H1 (cell line): ENCODE measurements at regions not wholly inside any gene's neighbourhood (a gene's known extent, or its start where the extent isn't known, plus 50 kb on each side); places are given as distances from the start of the nearest gene placed in this dataset.

ENCODE experiments used
- CBX8 ChIP-seq: fragments of 300-800, 300-1000 bp; sonication (generic); IDR thresholded peaks from 2 replicates; pipeline ENCODE4 v1.7.1; 2016; ENCODE audit warnings: low read depth, low read length, borderline replicate concordance
- EGR1 ChIP-seq: IDR thresholded peaks from 2 replicates; pipeline ENCODE4 v1.6.1; 2011; ENCODE audit warnings: low read depth, low read length, borderline replicate concordance
- EZH2 ChIP-seq: fragments of 200-600 bp; sonication (generic); IDR thresholded peaks from 2 replicates; pipeline ENCODE4 v1.7.1; 2012; ENCODE audit warnings: low read depth, mild to moderate bottlenecking, moderate library complexity, low read length, inconsistent platforms; ENCODE audit not compliant: severe bottlenecking
- JUND ChIP-seq: IDR thresholded peaks from 2 replicates; pipeline ENCODE4 v1.6.1; 2011; ENCODE audit warnings: mild to moderate bottlenecking, improper control_type of control experiment, low read length
- KDM1A ChIP-seq: fragments of 200-600, 300-600 bp; sonication (generic); IDR thresholded peaks from 2 replicates; pipeline ENCODE4 v1.7.1; 2016; ENCODE audit warnings: mild to moderate bottlenecking, low read length, borderline replicate concordance
- POLR2A ChIP-seq, 2 experiments: IDR thresholded peaks; 1 replicate in 1 of 2; 2 replicates in 1 of 2; pipeline ENCODE4 v1.6.1; 2011; ENCODE audit warnings: low read depth in 2 of 2, low read length in 2 of 2, mild to moderate bottlenecking in 2 of 2; ENCODE audit errors: control extremely low read depth in 1 of 2
- POLR2AphosphoS5 ChIP-seq: IDR thresholded peaks from 2 replicates; pipeline ENCODE4 v1.6.1; 2011; ENCODE audit warnings: low read depth, low read length
- SIRT6 ChIP-seq: IDR thresholded peaks from one replicate; pipeline ENCODE4 v1.7.1; 2012; ENCODE audit warnings: low read length, inconsistent platforms
- SUZ12 ChIP-seq: fragments of 200-600 bp; sonication (generic); IDR thresholded peaks from 2 replicates; pipeline ENCODE4 v1.6.1; 2012; ENCODE audit warnings: mild to moderate bottlenecking, inconsistent platforms, low read length, moderate library complexity, mixed read lengths
- TAF1 ChIP-seq: IDR thresholded peaks from 2 replicates; pipeline ENCODE4 v1.6.1; 2011; ENCODE audit warnings: mild to moderate bottlenecking, low read depth, low read length
- YY1 ChIP-seq: IDR thresholded peaks from 2 replicates; pipeline ENCODE4 v1.6.1; 2011; ENCODE audit warnings: low read depth, mild to moderate bottlenecking, low read length
- ZNF274 ChIP-seq: IDR thresholded peaks from 2 replicates; pipeline ENCODE4 v1.7.0; 2012; ENCODE audit warnings: low read length, borderline replicate concordance; ENCODE audit errors: extremely low read depth
- TF ChIP-seq, protein P1 (sequence below), 3 experiments: IDR thresholded peaks; 1 replicate in 2 of 3; 2 replicates in 1 of 3; pipeline versions ENCODE4 v1.5.1 to v1.6.1; 2011; ENCODE audit warnings: low read length in 3 of 3, mild to moderate bottlenecking in 3 of 3, inconsistent platforms in 2 of 3, low read depth in 1 of 3, moderate library complexity in 1 of 3; ENCODE audit not compliant: insufficient read depth in 1 of 3; ENCODE audit errors: control extremely low read depth in 1 of 3
- TF ChIP-seq, protein P2 (sequence below): IDR thresholded peaks from 2 replicates; pipeline ENCODE4 v1.6.1; 2012; ENCODE audit warnings: inconsistent platforms

GRCh38 chr6:112735129-112735528 is 388.0 kb downstream of the RFPL4B start:
- no peak for TF ChIP-seq POLR2A (IDR thresholded peaks at IDR 0.05; ENCODE audit: control extremely low read depth in 1 of 2, low read depth in 2 of 2, low read length in 2 of 2)
- TF ChIP-seq, protein P1, sequence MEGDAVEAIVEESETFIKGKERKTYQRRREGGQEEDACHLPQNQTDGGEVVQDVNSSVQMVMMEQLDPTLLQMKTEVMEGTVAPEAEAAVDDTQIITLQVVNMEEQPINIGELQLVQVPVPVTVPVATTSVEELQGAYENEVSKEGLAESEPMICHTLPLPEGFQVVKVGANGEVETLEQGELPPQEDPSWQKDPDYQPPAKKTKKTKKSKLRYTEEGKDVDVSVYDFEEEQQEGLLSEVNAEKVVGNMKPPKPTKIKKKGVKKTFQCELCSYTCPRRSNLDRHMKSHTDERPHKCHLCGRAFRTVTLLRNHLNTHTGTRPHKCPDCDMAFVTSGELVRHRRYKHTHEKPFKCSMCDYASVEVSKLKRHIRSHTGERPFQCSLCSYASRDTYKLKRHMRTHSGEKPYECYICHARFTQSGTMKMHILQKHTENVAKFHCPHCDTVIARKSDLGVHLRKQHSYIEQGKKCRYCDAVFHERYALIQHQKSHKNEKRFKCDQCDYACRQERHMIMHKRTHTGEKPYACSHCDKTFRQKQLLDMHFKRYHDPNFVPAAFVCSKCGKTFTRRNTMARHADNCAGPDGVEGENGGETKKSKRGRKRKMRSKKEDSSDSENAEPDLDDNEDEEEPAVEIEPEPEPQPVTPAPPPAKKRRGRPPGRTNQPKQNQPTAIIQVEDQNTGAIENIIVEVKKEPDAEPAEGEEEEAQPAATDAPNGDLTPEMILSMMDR (IDR thresholded peaks at IDR 0.05; ENCODE audit: control extremely low read depth in 1 of 3, insufficient read depth in 1 of 3, low read depth in 1 of 3, low read length in 3 of 3): no peak
- no peak for TF ChIP-seq KDM1A
- TF ChIP-seq ZNF274: no peak
- no peak for TF ChIP-seq CBX8
- TF ChIP-seq, protein P2, sequence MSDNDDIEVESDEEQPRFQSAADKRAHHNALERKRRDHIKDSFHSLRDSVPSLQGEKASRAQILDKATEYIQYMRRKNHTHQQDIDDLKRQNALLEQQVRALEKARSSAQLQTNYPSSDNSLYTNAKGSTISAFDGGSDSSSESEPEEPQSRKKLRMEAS: no peak
- no peak for TF ChIP-seq JUND
- TF ChIP-seq POLR2AphosphoS5: no peak
- no peak for TF ChIP-seq TAF1
- TF ChIP-seq YY1: no peak
- TF ChIP-seq EGR1: no peak
- TF ChIP-seq SUZ12: no peak
- TF ChIP-seq SIRT6: no peak
- TF ChIP-seq EZH2: no peak
